HEK293 (cell line): ENCODE measurements at regions not wholly inside any gene's neighbourhood (a gene's known extent, or its start where the extent isn't known, plus 50 kb on each side); places are given as distances from the start of the nearest gene placed in this dataset.

Experiments
- CTCF ChIA-PET: fragments of 350-600 bp; formaldehyde crosslinking; extraction: SDS; loops from one replicate; lab custom pipeline; 2021; ENCODE audit warnings: antibody characterized with exemption; lab: Yijun Ruan, JAX
- POLR2A ChIA-PET: fragments of 300-600 bp; formaldehyde crosslinking; extraction: SDS; loops from one replicate; lab custom pipeline; 2020; ENCODE audit warnings: antibody characterized with exemption, inconsistent platforms; lab: Yijun Ruan, JAX
- H3K27ac ChIP-seq: fragments of 200-500 bp; sonication (Bioruptor generic); 2 replicates; pipeline ENCODE4 v1.5.1; 2014; ENCODE audit warnings: low read depth, low read length, control low read depth, inconsistent platforms; ENCODE audit errors: extremely low read depth
- H3K36me3 ChIP-seq, 2 experiments: fragments of 200-500 bp in 1 of 2; sonication (Bioruptor generic) in 1 of 2; 1 replicate in 1 of 2; 2 replicates in 1 of 2; pipeline ENCODE4 v1.5.1; 2014 to 2017; ENCODE audit warnings: inconsistent platforms in 2 of 2, low read length in 2 of 2; ENCODE audit not compliant: control insufficient read depth in 2 of 2, insufficient read depth in 1 of 2
- H3K4me1 ChIP-seq: fragments of 200-500 bp; sonication (Bioruptor generic); 2 replicates; pipeline ENCODE4 v1.5.1; 2014; ENCODE audit warnings: mild to moderate bottlenecking, low read length, inconsistent platforms; ENCODE audit not compliant: control insufficient read depth, insufficient read depth
- H3K4me3 ChIP-seq: 2 replicates; pipeline ENCODE4 v1.5.1; 2011; ENCODE audit warnings: low read depth, mild to moderate bottlenecking, control low read depth, low read length, moderate library complexity
- H3K9me3 ChIP-seq: fragments of 200-500 bp; sonication (Bioruptor generic); 2 replicates; pipeline ENCODE4 v1.5.1; 2014; ENCODE audit warnings: low read depth, low read length, inconsistent platforms; ENCODE audit not compliant: control insufficient read depth, insufficient read depth
- BCL11B ChIP-seq: fragments of 450-650 bp; formaldehyde crosslinking; IDR thresholded peaks from 2 replicates; pipeline ENCODE4 v1.5.1; 2016; ENCODE audit warnings: low read depth, missing biosample characterization, missing genetic modification characterization
- FEZF1 ChIP-seq: fragments of 450-650 bp; formaldehyde crosslinking; IDR thresholded peaks from 2 replicates; pipeline ENCODE4 v1.5.1; 2016; ENCODE audit warnings: missing biosample characterization, missing genetic modification characterization
- GLI4 ChIP-seq: fragments of 450-650 bp; formaldehyde crosslinking; IDR thresholded peaks from 2 replicates; pipeline ENCODE4 v1.5.1; 2016; ENCODE audit warnings: missing biosample characterization, missing genetic modification characterization
- HOXC10 ChIP-seq: sonication (generic); formaldehyde crosslinking; IDR thresholded peaks from 2 replicates; pipeline ENCODE4 v1.8.1; 2023; ENCODE audit warnings: mild to moderate bottlenecking, missing genetic modification reagents
- IKZF3 ChIP-seq: fragments of 450-650 bp; IDR thresholded peaks from 2 replicates; pipeline ENCODE4 v1.5.0; 2018; ENCODE audit warnings: missing biosample characterization, mild to moderate bottlenecking, missing genetic modification characterization, moderate library complexity
- KLF1 ChIP-seq: fragments of 450-650 bp; formaldehyde crosslinking; IDR thresholded peaks from 2 replicates; pipeline ENCODE4 v1.5.1; 2016; ENCODE audit warnings: missing biosample characterization, missing genetic modification characterization
- KLF16 ChIP-seq: fragments of 450-650 bp; formaldehyde crosslinking; IDR thresholded peaks from 2 replicates; pipeline ENCODE4 v1.5.1; 2017; ENCODE audit warnings: missing biosample characterization, missing genetic modification characterization
- KLF8 ChIP-seq: fragments of 450-650 bp; formaldehyde crosslinking; IDR thresholded peaks from 2 replicates; pipeline ENCODE4 v1.5.1; 2016; ENCODE audit warnings: missing biosample characterization, missing genetic modification characterization
- RBAK ChIP-seq: fragments of 450-650 bp; formaldehyde crosslinking; IDR thresholded peaks from 2 replicates; pipeline ENCODE4 v1.5.1; 2016; ENCODE audit warnings: missing biosample characterization, missing genetic modification characterization
- ZBTB11 ChIP-seq: fragments of 450-650 bp; formaldehyde crosslinking; conservative IDR thresholded peaks from 2 replicates; pipeline ENCODE4 v1.5.1; 2016; ENCODE audit warnings: low read depth, missing biosample characterization, missing genetic modification characterization
- ZIC2 ChIP-seq: fragments of 450-650 bp; formaldehyde crosslinking; IDR thresholded peaks from 2 replicates; pipeline ENCODE4 v1.5.1; 2016; ENCODE audit warnings: missing biosample characterization, missing genetic modification characterization
- ZNF211 ChIP-seq: fragments of 450-650 bp; formaldehyde crosslinking; IDR thresholded peaks from 2 replicates; pipeline ENCODE4 v1.5.1; 2016; ENCODE audit warnings: low read depth, missing biosample characterization, missing genetic modification characterization
- ZNF223 ChIP-seq: fragments of 450-650 bp; formaldehyde crosslinking; IDR thresholded peaks from 2 replicates; pipeline ENCODE4 v1.5.1; 2016; ENCODE audit warnings: missing biosample characterization, missing genetic modification characterization
- ZNF239 ChIP-seq: fragments of 450-650 bp; formaldehyde crosslinking; IDR thresholded peaks from 2 replicates; pipeline ENCODE4 v1.5.1; 2016; ENCODE audit warnings: missing biosample characterization, missing genetic modification characterization
- ZNF266 ChIP-seq: fragments of 450-650 bp; formaldehyde crosslinking; IDR thresholded peaks from 2 replicates; pipeline ENCODE4 v1.5.1; 2016; ENCODE audit warnings: missing biosample characterization, missing genetic modification characterization, low read depth
- ZNF394 ChIP-seq: fragments of 450-650 bp; formaldehyde crosslinking; IDR thresholded peaks from 2 replicates; pipeline ENCODE4 v1.5.1; 2016; ENCODE audit warnings: missing biosample characterization, missing genetic modification characterization, mild to moderate bottlenecking, moderate library complexity, borderline replicate concordance
- ZNF488 ChIP-seq: fragments of 450-650 bp; formaldehyde crosslinking; IDR thresholded peaks from 2 replicates; pipeline ENCODE4 v1.5.1; 2016; ENCODE audit warnings: missing biosample characterization, missing genetic modification characterization
- ZNF521 ChIP-seq: fragments of 450-650 bp; formaldehyde crosslinking; IDR thresholded peaks from 2 replicates; pipeline ENCODE4 v1.5.1; 2017; ENCODE audit warnings: missing biosample characterization, mild to moderate bottlenecking, missing genetic modification characterization
- ZNF561 ChIP-seq: fragments of 450-650 bp; IDR thresholded peaks from 2 replicates; pipeline ENCODE4 v1.5.1; 2018; ENCODE audit warnings: missing biosample characterization, missing genetic modification characterization, borderline replicate concordance
- ZNF626 ChIP-seq: fragments of 450-650 bp; sonication (Bioruptor Pico); formaldehyde crosslinking; IDR thresholded peaks from 2 replicates; pipeline ENCODE4 v1.5.1; 2018; ENCODE audit warnings: missing biosample characterization, missing genetic modification characterization, inconsistent platforms
- ZNF654 ChIP-seq: fragments of 450-650 bp; formaldehyde crosslinking; IDR thresholded peaks from 2 replicates; pipeline ENCODE4 v1.5.1; 2016; ENCODE audit warnings: low read depth, missing biosample characterization, missing genetic modification characterization
- ZNF785 ChIP-seq: fragments of 450-650 bp; formaldehyde crosslinking; IDR thresholded peaks from 2 replicates; pipeline ENCODE4 v1.5.1; 2016; ENCODE audit warnings: missing biosample characterization, missing genetic modification characterization
- ZNF843 ChIP-seq: fragments of 450-650 bp; formaldehyde crosslinking; IDR thresholded peaks from 2 replicates; pipeline ENCODE4 v1.5.1; 2016; ENCODE audit warnings: missing biosample characterization, missing genetic modification characterization
- ZSCAN23 ChIP-seq: fragments of 450-650 bp; formaldehyde crosslinking; IDR thresholded peaks from 2 replicates; pipeline ENCODE4 v1.5.1; 2016; ENCODE audit warnings: missing biosample characterization, missing genetic modification characterization

- H3K36me3 ChIP-seq: no peaks in the 10 kb centered on the region
- no peak overlapping the region for H3K4me3 ChIP-seq
- H3K9me3 ChIP-seq: no peaks in the 10 kb centered on the region
- H3K4me1 ChIP-seq: no peaks in the 10 kb centered on the region
- POLR2A ChIA-PET: no interaction called here
- H3K27ac ChIP-seq: no peak overlapping the region
- TF ChIP-seq ZNF843 (no peak), KLF8 (tag by site-specific recombination) (no peak), ZNF266 (tag by site-specific recombination) (no peak), ZNF521 (tag by site-specific recombination) (no peak), ZNF785 (tag by site-specific recombination) (no peak), GLI4 (tag by site-specific recombination) (no peak), ZNF626 (tag by site-specific recombination) (no peak), BCL11B (tag by site-specific recombination) (no peak), ZNF561 (no peak), ZNF394 (tag by site-specific recombination) (no peak)
- CTCF ChIA-PET: no interaction called here
These were observed 322.9 kb upstream of the RPS23 start for GRCh38 chr5:82601077-82601476.

GRCh38 chr5:82599692-82600091, 321.5 kb upstream of the RPS23 start:
- H3K36me3 ChIP-seq: no peaks in the 10 kb centered on the region
- TF ChIP-seq KLF16 (tag by site-specific recombination): no peak
- no peak for TF ChIP-seq RBAK (tag by site-specific recombination)
- TF ChIP-seq HOXC10: no peak
- no peak for TF ChIP-seq ZIC2 (tag by site-specific recombination)
- TF ChIP-seq ZNF488: no peak
- no peak for TF ChIP-seq ZNF654 (tag by site-specific recombination)
- no peak for TF ChIP-seq ZBTB11 (tag by site-specific recombination)
- TF ChIP-seq ZNF223: no peak
- no peak for TF ChIP-seq FEZF1 (tag by site-specific recombination)
- TF ChIP-seq ZNF211 (tag by site-specific recombination): no peak
- no peak for TF ChIP-seq ZSCAN23 (tag by site-specific recombination)
- TF ChIP-seq KLF1 (tag by site-specific recombination): no peak
- no peak for TF ChIP-seq IKZF3 (tag by site-specific recombination)
- no peak for TF ChIP-seq ZNF239
- TF ChIP-seq, all 188 proteins: peak for 0
- Histone ChIP-seq H3K4me1 (no peaks in the 10 kb centered on the region), H3K9me3 (no peaks in the 10 kb centered on the region), H3K27ac (no peak overlapping the region), H3K4me3 (no peak overlapping the region)
- POLR2A ChIA-PET: no interaction called here
- CTCF ChIA-PET: no interaction called here
